ENCODE measurements at regions not wholly inside any gene's neighbourhood (a gene's known extent, or its start where the extent isn't known, plus 50 kb on each side); places are given as distances from the start of the nearest gene placed in this dataset.

DNA sequence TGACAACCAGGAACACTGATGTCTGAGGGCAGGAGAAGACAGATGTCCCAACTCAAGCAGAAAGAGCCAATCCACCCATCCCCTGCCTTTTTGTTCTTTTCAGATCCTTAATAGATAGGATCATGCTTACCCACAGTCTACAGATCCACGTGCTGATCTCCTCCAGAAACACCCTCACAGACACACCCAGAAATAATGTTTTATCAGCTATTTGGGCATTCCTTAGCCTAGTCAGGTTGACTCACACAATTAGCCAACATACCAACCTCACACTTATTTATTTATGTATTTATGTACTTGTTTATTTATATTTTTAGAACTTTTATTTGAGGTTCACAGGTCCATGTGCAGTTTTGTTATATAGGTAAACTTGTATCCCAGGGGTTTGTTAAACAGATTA is 151.5 kb upstream of the IL12B start:
- no peaks in the 10 kb centered on the region for H3K4me1 ChIP-seq (ENCODE audit: control insufficient read depth, insufficient read depth, low read length)
- ATAC-seq, result no peak
- no peak overlapping the region for H2AFZ ChIP-seq (ENCODE audit: control insufficient read depth, low read depth, low read length)
- CTCF ChIA-PET, result no interaction called here
- no peak overlapping the region for H3K4me2 ChIP-seq (ENCODE audit: control insufficient read depth, insufficient read depth)
- RAD21 ChIA-PET (ENCODE audit: unreplicated experiment), result no interaction called here
- WGBS (ENCODE audit: insufficient coverage, insufficient replicate concordance, low lambda C conversion rate, missing lambda C conversion rate), result 0% methylated on average over 1 of the region's 1 CpG
- POLR2A ChIA-PET, result no interaction called here
- no peak for DNase-seq (ENCODE audit: low read depth, low spot score)
- no peaks in the 10 kb centered on the region for H3K27me3 ChIP-seq (replicated peaks in 1 of 2; ENCODE audit: control insufficient read depth in 2 of 2, insufficient read depth in 2 of 2, low read length in 1 of 2)
- H3K9ac ChIP-seq (ENCODE audit: control insufficient read depth, insufficient read depth, low read length), result no peak overlapping the region
- BruUV-seq (replicated peaks), result no TSS peak
- H3K79me2 ChIP-seq (ENCODE audit: control insufficient read depth, insufficient read depth, low read length), result no peaks in the 10 kb centered on the region
- in situ Hi-C loops (cut with MboI) (no loop called here), intact Hi-C loops (cut with micrococcal nuclease; ENCODE audit: unreplicated experiment) (no loop called here)
- H4K20me1 ChIP-seq (ENCODE audit: control insufficient read depth, insufficient read depth), result no peaks in the 10 kb centered on the region
- SMC1A ChIA-PET (ENCODE audit: uncharacterized antibody, unreplicated experiment), result interaction anchor here (1.8 kb wide), 1 partner anchor 16 kb away, joined by 4 read pairs; no protein-coding TSS in a partner anchor
- H3K36me3 ChIP-seq (ENCODE audit: control insufficient read depth in 2 of 2, insufficient read depth in 2 of 2, low read length in 1 of 2), result no peaks in the 10 kb centered on the region
- FAIRE-seq, result no peak
- TF ChIP-seq, protein P1, sequence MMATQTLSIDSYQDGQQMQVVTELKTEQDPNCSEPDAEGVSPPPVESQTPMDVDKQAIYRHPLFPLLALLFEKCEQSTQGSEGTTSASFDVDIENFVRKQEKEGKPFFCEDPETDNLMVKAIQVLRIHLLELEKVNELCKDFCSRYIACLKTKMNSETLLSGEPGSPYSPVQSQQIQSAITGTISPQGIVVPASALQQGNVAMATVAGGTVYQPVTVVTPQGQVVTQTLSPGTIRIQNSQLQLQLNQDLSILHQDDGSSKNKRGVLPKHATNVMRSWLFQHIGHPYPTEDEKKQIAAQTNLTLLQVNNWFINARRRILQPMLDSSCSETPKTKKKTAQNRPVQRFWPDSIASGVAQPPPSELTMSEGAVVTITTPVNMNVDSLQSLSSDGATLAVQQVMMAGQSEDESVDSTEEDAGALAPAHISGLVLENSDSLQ (IDR thresholded peaks at IDR 0.05), result no peak
- TF ChIP-seq, protein P2, sequence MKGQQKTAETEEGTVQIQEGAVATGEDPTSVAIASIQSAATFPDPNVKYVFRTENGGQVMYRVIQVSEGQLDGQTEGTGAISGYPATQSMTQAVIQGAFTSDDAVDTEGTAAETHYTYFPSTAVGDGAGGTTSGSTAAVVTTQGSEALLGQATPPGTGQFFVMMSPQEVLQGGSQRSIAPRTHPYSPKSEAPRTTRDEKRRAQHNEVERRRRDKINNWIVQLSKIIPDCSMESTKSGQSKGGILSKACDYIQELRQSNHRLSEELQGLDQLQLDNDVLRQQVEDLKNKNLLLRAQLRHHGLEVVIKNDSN (IDR thresholded peaks at IDR 0.05; ENCODE audit: borderline replicate concordance, extremely low read length, insufficient read depth, low read depth, low read length), result no peak
- TF ChIP-seq MYC (IDR thresholded peaks at IDR 0.05; ENCODE audit: insufficient read depth, insufficient read length, insufficient replicate concordance, low read length, severe bottlenecking) (no peak), SMAD5 (IDR thresholded peaks at IDR 0.05; ENCODE audit: low read depth) (no peak), PML (IDR thresholded peaks at IDR 0.05; ENCODE audit: low read length) (no peak), ETV6 (conservative IDR thresholded peaks at IDR 0.05 in 1 of 2, IDR thresholded peaks at IDR 0.05 in 1 of 2; ENCODE audit: borderline replicate concordance in 1 of 2, low read depth in 1 of 2) (no peak), SIX5 (IDR thresholded peaks at IDR 0.05; ENCODE audit: low read depth, low read length, severe bottlenecking) (no peak)
- TF ChIP-seq, protein P3, sequence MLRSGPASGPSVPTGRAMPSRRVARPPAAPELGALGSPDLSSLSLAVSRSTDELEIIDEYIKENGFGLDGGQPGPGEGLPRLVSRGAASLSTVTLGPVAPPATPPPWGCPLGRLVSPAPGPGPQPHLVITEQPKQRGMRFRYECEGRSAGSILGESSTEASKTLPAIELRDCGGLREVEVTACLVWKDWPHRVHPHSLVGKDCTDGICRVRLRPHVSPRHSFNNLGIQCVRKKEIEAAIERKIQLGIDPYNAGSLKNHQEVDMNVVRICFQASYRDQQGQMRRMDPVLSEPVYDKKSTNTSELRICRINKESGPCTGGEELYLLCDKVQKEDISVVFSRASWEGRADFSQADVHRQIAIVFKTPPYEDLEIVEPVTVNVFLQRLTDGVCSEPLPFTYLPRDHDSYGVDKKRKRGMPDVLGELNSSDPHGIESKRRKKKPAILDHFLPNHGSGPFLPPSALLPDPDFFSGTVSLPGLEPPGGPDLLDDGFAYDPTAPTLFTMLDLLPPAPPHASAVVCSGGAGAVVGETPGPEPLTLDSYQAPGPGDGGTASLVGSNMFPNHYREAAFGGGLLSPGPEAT (IDR thresholded peaks at IDR 0.05; ENCODE audit: low read depth), result no peak
- TF ChIP-seq, protein P4, sequence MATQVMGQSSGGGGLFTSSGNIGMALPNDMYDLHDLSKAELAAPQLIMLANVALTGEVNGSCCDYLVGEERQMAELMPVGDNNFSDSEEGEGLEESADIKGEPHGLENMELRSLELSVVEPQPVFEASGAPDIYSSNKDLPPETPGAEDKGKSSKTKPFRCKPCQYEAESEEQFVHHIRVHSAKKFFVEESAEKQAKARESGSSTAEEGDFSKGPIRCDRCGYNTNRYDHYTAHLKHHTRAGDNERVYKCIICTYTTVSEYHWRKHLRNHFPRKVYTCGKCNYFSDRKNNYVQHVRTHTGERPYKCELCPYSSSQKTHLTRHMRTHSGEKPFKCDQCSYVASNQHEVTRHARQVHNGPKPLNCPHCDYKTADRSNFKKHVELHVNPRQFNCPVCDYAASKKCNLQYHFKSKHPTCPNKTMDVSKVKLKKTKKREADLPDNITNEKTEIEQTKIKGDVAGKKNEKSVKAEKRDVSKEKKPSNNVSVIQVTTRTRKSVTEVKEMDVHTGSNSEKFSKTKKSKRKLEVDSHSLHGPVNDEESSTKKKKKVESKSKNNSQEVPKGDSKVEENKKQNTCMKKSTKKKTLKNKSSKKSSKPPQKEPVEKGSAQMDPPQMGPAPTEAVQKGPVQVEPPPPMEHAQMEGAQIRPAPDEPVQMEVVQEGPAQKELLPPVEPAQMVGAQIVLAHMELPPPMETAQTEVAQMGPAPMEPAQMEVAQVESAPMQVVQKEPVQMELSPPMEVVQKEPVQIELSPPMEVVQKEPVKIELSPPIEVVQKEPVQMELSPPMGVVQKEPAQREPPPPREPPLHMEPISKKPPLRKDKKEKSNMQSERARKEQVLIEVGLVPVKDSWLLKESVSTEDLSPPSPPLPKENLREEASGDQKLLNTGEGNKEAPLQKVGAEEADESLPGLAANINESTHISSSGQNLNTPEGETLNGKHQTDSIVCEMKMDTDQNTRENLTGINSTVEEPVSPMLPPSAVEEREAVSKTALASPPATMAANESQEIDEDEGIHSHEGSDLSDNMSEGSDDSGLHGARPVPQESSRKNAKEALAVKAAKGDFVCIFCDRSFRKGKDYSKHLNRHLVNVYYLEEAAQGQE (IDR thresholded peaks at IDR 0.05; ENCODE audit: low read depth, low read length), result no peak
- TF ChIP-seq, protein P5, sequence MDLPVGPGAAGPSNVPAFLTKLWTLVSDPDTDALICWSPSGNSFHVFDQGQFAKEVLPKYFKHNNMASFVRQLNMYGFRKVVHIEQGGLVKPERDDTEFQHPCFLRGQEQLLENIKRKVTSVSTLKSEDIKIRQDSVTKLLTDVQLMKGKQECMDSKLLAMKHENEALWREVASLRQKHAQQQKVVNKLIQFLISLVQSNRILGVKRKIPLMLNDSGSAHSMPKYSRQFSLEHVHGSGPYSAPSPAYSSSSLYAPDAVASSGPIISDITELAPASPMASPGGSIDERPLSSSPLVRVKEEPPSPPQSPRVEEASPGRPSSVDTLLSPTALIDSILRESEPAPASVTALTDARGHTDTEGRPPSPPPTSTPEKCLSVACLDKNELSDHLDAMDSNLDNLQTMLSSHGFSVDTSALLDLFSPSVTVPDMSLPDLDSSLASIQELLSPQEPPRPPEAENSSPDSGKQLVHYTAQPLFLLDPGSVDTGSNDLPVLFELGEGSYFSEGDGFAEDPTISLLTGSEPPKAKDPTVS (IDR thresholded peaks at IDR 0.05; ENCODE audit: low read depth, low read length), result no peak
- H3K4me3 ChIP-seq, result no peak overlapping the region
- no peak overlapping the region for H3K27ac ChIP-seq (ENCODE audit: control insufficient read depth, insufficient read depth)
- no peaks in the 10 kb centered on the region; the same call in 2 of the 3 replicates for H3K9me3 ChIP-seq (replicated peaks; ENCODE audit: control insufficient read depth, insufficient read depth, low read length)

Data from GM12878 (cell line).